HG03135 (cell line): ENCODE measurements at regions not wholly inside any gene's neighbourhood (a gene's known extent, or its start where the extent isn't known, plus 50 kb on each side); places are given as distances from the start of the nearest gene placed in this dataset.
"Not testable (repeated sequence)": the region's sequence is repeated elsewhere in the genome, so short reads cannot be mapped to it uniquely, and the experiment has no call there.

Experiments
- ATAC-seq: cut with Tn5 transposase; IDR thresholded peaks from one replicate; pipeline ENCODE4 v1.9.1; 2021; ENCODE audit warnings: mild to moderate bottlenecking, moderate library complexity; ENCODE audit not compliant: unreplicated experiment

DNA sequence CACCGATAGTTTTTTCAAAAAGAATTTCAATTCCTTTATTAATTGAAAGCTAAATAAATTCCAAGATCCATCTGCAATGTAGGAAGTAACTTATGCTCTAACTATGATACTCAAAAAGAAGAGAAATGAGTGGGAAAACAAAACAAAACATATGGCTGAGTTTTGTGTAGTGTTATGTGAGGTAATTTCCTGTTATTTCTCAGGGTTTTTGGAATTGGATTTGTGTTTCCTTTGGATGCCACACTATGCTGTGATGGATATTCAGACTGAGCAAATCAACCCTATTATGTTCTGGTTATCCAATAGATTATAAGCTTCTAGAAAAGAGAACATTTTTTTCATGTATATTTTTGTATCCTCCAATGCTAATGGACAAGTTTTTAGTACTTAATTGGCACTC is 73.4 kb upstream of the RAPGEF2 start:
- ATAC-seq = no peak

DNA sequence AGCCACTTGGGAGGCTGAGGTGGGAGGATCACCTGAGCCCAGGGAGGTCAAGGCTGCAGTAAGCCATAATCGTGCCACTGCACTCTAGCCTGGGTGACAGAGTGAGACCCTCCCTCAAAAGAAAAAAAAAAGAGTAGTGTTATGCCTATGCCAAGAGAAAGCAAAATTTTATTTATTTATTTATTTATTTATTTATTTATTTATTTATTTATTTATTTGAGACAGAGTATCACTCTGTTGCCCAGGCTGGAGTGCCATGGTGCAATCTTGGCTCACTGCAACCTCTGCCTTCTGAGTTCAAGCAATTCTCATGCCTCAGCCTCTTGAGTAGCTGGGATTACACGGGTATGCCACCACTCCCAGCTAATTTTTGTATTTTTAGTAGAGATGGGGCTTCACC is 72.6 kb upstream of the RAPGEF2 start:
- ATAC-seq = not testable (repeated sequence)

DNA sequence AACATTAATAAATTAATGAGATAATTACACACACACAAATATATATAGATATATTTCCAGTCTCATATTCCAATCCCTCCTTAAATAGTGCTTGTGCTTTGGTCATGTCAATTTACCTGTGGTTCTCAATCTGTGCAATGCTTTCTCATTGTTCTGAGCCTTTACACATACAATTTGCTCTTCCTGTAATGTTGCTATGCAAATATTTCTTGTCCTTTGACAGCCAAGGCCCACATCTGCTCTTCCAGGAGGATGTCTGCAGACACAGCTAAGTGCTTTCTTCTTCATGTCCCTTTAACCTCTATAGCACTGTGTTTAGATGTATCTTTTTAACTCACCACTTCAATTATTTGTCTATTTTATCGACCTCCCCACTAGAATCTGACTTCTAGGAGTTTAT is 67.3 kb upstream of the RAPGEF2 start:
- no peak for ATAC-seq

GRCh38 chr4:159038536-159038935 is 64.3 kb upstream of the RAPGEF2 start:
- ATAC-seq = no peak

GRCh38 chr4:159041054-159042034 is 61.5 kb upstream of the RAPGEF2 start:
- ATAC-seq = no peak

GRCh38 chr4:159042097-159042605 is 60.7 kb upstream of the RAPGEF2 start:
- no peak for ATAC-seq

GRCh38 chr4:159042868-159043267 is 60.0 kb upstream of the RAPGEF2 start:
- ATAC-seq = no peak

- ATAC-seq = no peak
Observed at GRCh38 chr4:159043861-159044260, 59.0 kb upstream of the RAPGEF2 start.

GRCh38 chr4:159045321-159045720 is 57.6 kb upstream of the RAPGEF2 start:
- no peak for ATAC-seq

GRCh38 chr4:159046683-159047082 is 56.2 kb upstream of the RAPGEF2 start:
- no peak for ATAC-seq

- no peak for ATAC-seq
Observed at GRCh38 chr4:159047478-159048165, 55.3 kb upstream of the RAPGEF2 start.

- ATAC-seq = no peak
Observed at GRCh38 chr4:159048166-159048886, 54.6 kb upstream of the RAPGEF2 start.

- ATAC-seq = no peak
Observed at GRCh38 chr4:159049780-159050375, 53.0 kb upstream of the RAPGEF2 start.

DNA sequence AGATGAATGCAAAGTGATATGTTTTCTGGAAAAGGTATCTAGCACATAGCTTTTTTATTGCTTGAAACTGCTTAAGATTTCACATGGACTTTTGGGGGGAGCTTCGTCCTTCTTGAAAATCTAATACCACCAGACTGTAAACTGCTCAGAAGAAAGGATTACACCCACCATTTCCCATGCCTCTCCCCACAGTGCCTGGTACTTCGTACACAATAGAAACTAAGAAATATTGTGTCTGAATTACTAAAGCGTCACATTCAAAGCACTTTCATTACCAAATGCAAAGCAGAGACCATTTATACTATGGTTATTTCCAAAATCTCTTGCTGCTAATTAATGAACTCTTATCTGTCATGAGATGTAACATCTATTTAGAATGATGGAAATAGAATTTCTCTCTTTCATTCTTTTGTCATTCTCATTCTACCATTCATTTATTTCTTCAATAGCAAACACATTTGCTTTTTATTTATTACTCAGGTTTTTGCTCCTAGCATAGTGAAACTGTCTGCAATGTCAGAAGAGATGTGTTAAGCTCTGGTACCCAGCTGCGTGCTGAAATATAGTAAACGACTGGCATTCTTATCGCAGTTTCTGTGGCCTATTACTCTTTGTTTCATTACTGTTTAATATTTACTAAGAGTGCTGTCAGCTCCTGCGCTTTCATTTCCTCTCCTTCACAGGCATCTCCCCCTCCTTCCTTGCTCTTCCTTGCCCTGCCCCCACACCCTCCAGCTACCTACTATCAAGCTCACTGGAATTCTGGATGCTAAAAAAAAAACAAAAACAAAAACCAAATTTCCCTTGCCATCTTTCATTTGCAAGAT is 51.4 kb upstream of the RAPGEF2 start:
- peak; percentile 90 for ATAC-seq

DNA sequence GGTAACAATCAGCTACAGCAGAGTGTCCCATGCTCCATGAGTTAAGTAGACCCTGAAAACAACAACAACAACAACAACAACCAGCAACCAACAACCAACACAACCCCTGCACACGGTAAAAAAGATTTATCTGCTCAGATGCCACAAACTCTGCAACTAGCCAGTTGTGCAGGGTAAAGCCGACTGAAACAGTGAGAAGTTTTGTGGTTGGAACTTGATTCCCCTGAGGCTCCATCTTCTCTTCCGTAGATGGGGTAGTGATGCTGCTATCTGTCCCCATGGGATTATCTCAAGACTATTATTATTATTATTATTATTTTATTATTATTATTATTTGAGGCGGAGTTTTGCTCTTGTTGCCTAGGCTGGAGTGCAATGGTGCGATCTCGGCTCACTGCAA is 50.6 kb upstream of the RAPGEF2 start:
- ATAC-seq = peak; percentile 57
